ENCODE measurements at regions not wholly inside any gene's neighbourhood (a gene's known extent, or its start where the extent isn't known, plus 50 kb on each side); places are given as distances from the start of the nearest gene placed in this dataset.

DNA sequence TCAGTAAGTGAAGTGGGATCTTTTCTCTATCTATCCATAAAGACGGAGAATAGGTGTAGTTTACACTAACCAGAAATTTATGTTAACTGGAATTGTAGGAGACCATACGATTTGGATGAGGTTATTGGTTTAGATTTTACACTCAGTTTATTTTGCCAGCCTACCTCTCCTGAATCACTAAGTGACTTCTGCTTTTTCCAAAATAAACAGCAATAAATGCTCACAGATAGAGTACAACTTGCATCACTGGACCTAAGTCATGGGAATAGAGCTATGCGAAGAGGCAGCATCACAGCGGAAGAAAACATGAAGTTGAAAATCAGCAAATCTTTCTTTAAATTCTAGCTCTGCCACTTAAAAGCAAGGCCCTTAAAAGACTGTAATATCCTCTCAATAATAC is 781.0 kb downstream of the LIG4 start:
- FAIRE-seq = no peak
- no peak for DNase-seq (ENCODE audit: low read depth)
- TF ChIP-seq, protein P1, sequence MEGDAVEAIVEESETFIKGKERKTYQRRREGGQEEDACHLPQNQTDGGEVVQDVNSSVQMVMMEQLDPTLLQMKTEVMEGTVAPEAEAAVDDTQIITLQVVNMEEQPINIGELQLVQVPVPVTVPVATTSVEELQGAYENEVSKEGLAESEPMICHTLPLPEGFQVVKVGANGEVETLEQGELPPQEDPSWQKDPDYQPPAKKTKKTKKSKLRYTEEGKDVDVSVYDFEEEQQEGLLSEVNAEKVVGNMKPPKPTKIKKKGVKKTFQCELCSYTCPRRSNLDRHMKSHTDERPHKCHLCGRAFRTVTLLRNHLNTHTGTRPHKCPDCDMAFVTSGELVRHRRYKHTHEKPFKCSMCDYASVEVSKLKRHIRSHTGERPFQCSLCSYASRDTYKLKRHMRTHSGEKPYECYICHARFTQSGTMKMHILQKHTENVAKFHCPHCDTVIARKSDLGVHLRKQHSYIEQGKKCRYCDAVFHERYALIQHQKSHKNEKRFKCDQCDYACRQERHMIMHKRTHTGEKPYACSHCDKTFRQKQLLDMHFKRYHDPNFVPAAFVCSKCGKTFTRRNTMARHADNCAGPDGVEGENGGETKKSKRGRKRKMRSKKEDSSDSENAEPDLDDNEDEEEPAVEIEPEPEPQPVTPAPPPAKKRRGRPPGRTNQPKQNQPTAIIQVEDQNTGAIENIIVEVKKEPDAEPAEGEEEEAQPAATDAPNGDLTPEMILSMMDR (IDR thresholded peaks at IDR 0.05; ENCODE audit: insufficient read depth, low read length, severe bottlenecking) = no peak
- no peak overlapping the region for H3K4me3 ChIP-seq (ENCODE audit: low read depth, low read length)
- no peaks in the 10 kb centered on the region for H3K36me3 ChIP-seq (ENCODE audit: control insufficient read depth, insufficient read depth, low read length)
- no peaks in the 10 kb centered on the region for H3K27me3 ChIP-seq (ENCODE audit: control insufficient read depth, insufficient read depth, low read length)

DNA sequence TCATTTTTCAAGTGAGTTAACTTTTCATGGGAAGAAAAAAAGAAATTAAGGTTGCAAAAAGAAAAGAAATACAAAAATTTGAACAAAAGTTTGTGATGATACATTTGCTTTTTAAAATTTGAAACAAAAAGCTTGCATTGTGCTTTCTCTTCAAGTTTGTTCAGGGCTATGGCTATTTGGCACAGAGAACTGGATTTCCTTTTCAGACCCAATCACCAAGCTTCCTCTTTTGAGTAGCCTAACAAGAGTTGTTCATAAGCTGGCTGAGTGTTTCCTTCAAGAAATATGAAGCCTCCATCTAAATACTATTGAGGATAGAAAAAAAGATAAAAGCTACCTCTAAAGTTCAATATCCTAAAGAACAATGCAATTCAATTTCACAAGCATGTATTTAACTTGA is 787.8 kb downstream of the LIG4 start:
- DNase-seq (ENCODE audit: low read depth) (no peak), FAIRE-seq (no peak)
- no peaks in the 10 kb centered on the region for H3K36me3 ChIP-seq (ENCODE audit: control insufficient read depth, insufficient read depth, low read length)
- TF ChIP-seq, protein P1 (IDR thresholded peaks at IDR 0.05; ENCODE audit: insufficient read depth, low read length, severe bottlenecking) = no peak
- H3K4me3 ChIP-seq (ENCODE audit: low read depth, low read length) = no peak overlapping the region
- H3K27me3 ChIP-seq (ENCODE audit: control insufficient read depth, insufficient read depth, low read length) = no peaks in the 10 kb centered on the region

DNA sequence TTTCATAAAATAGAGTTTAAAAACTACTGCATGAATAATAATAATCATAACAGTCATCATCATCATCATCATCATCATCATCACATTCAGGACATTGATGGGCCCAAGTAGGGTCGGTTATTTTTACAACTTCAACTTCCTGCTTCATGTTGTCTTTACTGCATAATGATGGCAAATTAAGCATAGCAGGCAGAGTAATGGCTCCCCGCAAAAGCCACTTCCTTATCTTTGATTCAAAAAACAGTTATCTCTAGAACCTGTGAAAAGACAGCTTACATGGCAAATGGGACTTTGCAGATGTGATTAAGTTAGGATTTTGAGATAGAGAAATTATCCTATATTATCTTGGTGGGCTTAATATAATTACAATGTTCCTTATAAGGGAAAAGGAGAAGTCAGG is 792.9 kb downstream of the LIG4 start:
- no peak for FAIRE-seq
- Histone ChIP-seq H3K4me3 (ENCODE audit: low read depth, low read length) (no peak overlapping the region), H3K36me3 (ENCODE audit: control insufficient read depth, insufficient read depth, low read length) (no peaks in the 10 kb centered on the region), H3K27me3 (ENCODE audit: control insufficient read depth, insufficient read depth, low read length) (no peaks in the 10 kb centered on the region)
- DNase-seq (ENCODE audit: low read depth) = no peak
- TF ChIP-seq, protein P1 (IDR thresholded peaks at IDR 0.05; ENCODE audit: insufficient read depth, low read length, severe bottlenecking) = no peak

DNA sequence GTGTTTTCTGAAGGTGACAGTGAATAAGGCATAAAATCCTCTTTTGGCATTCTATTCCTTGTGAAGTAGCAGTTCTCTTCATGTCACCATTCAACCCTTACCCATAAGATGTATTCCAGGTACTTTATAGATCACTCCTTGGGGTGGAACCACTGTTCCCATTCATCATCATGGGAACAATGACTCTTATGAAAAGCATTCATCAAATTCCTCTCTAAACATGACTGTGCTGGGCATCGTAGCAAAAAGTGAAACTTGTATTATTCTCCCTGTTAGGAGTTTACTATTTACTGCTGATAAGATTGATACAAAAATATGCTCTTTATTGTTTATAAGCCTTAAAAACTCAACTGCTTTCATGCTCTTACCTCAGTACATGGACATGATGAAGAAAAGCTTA is 793.4 kb downstream of the LIG4 start:
- H3K36me3 ChIP-seq (ENCODE audit: control insufficient read depth, insufficient read depth, low read length) = no peaks in the 10 kb centered on the region
- DNase-seq (ENCODE audit: low read depth) (no peak), FAIRE-seq (no peak)
- no peaks in the 10 kb centered on the region for H3K27me3 ChIP-seq (ENCODE audit: control insufficient read depth, insufficient read depth, low read length)
- TF ChIP-seq, protein P1 (IDR thresholded peaks at IDR 0.05; ENCODE audit: insufficient read depth, low read length, severe bottlenecking) = no peak
- no peak overlapping the region for H3K4me3 ChIP-seq (ENCODE audit: low read depth, low read length)

DNA sequence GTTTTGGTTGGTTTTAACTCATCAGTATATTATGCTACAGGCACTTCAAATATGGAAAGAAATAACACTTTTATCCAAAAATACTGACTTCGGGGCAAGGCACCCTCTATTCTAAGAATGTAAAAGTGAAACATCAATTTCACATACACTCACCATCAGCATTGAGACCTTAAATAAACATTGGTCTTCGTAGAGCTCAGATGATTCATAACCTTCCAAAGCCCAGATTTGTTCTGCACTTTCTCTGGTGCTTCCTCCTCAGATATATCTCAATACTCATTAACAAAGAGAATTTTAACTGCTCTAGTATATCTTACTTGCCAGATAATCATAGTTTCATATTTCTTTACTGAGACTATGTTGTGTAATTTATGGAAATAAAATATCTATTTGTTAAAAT is 794.3 kb downstream of the LIG4 start:
- Histone ChIP-seq H3K36me3 (ENCODE audit: control insufficient read depth, insufficient read depth, low read length) (no peaks in the 10 kb centered on the region), H3K27me3 (ENCODE audit: control insufficient read depth, insufficient read depth, low read length) (no peaks in the 10 kb centered on the region), H3K4me3 (ENCODE audit: low read depth, low read length) (no peak overlapping the region)
- no peak for DNase-seq (ENCODE audit: low read depth)
- no peak for FAIRE-seq
- TF ChIP-seq, protein P1 (IDR thresholded peaks at IDR 0.05; ENCODE audit: insufficient read depth, low read length, severe bottlenecking) = no peak

DNA sequence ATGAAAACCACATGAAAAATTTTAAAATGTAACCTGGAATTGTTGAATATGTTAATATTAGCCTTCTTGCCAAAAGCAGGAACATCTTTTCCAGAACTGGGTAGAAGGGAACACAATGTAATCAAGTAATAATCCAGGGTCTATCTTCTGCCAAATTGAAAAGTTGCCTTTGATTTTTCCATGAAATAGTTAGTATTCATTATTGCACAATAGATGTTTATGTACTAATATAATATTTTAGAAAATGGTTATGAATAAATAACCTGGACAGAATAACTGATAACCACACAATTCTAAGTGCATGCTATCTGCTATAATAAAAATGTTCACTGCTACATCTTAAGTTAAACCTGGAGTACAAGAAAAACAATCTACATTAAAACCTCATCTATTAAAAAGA is 802.3 kb downstream of the LIG4 start:
- TF ChIP-seq, protein P1 (IDR thresholded peaks at IDR 0.05; ENCODE audit: insufficient read depth, low read length, severe bottlenecking) = no peak
- H3K27me3 ChIP-seq (ENCODE audit: control insufficient read depth, insufficient read depth, low read length) = no peaks in the 10 kb centered on the region
- DNase-seq (ENCODE audit: low read depth) (no peak), FAIRE-seq (no peak)
- no peak overlapping the region for H3K4me3 ChIP-seq (ENCODE audit: low read depth, low read length)
- H3K36me3 ChIP-seq (ENCODE audit: control insufficient read depth, insufficient read depth, low read length) = no peaks in the 10 kb centered on the region

Measured in bronchial epithelial cell (primary cell).